ENCODE measurements at regions not wholly inside any gene's neighbourhood (a gene's known extent, or its start where the extent isn't known, plus 50 kb on each side); places are given as distances from the start of the nearest gene placed in this dataset.
A peak's percentile ranks its signal among the peaks of the same experiment; 100 is the strongest.

DNA sequence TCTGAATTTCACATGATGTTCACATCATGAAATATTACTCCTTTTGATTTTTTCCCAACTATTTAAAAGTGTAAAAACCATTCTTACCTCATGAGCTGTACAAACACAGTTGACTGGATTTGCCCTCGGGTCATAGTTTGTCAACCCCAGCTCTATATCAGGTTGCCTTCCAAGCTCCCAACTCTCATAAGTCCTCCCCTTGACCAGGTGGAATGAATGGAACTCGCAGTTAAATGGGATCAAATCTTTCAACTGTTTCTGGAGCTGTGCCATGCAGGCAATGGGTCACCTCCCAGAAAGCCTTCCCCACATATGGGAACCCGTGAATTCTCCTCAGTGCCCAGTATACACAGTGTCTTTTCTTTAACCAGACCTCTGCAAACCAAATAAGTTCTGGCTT, 169.8 kb upstream of the FOXD3 start:
- no peak for DNase-seq (ENCODE audit: low read depth)
- TF ChIP-seq, protein P1, sequence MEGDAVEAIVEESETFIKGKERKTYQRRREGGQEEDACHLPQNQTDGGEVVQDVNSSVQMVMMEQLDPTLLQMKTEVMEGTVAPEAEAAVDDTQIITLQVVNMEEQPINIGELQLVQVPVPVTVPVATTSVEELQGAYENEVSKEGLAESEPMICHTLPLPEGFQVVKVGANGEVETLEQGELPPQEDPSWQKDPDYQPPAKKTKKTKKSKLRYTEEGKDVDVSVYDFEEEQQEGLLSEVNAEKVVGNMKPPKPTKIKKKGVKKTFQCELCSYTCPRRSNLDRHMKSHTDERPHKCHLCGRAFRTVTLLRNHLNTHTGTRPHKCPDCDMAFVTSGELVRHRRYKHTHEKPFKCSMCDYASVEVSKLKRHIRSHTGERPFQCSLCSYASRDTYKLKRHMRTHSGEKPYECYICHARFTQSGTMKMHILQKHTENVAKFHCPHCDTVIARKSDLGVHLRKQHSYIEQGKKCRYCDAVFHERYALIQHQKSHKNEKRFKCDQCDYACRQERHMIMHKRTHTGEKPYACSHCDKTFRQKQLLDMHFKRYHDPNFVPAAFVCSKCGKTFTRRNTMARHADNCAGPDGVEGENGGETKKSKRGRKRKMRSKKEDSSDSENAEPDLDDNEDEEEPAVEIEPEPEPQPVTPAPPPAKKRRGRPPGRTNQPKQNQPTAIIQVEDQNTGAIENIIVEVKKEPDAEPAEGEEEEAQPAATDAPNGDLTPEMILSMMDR (conservative IDR thresholded peaks at IDR 0.05; ENCODE audit: control insufficient read depth, insufficient read depth, low read depth, low read length): no peak
- no peak overlapping the region for H3K4me3 ChIP-seq (ENCODE audit: control insufficient read depth, low read depth, low read length)

DNA sequence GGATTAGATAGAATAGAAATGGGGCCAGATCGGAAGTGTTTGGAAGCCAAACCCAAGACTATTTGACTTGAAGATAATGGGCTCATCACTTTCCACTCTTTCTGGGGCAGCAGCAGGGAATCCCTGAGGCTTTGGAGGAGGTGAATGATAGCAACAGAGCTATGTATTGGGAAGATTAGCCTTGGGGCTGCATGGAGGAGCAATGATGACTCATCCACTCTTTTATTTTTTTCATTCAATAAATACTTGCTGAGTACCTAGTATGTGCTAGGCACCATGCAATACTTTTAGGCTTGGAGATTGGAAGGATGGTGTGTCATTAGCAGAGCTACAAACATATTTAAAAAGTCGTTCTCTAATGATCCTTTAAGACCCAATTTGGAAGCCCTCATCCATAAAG, 166.9 kb upstream of the FOXD3 start:
- TF ChIP-seq, protein P1 (conservative IDR thresholded peaks at IDR 0.05; ENCODE audit: control insufficient read depth, insufficient read depth, low read depth, low read length): no peak
- no peak overlapping the region for H3K4me3 ChIP-seq (ENCODE audit: control insufficient read depth, low read depth, low read length)
- no peak for DNase-seq (ENCODE audit: low read depth)

DNA sequence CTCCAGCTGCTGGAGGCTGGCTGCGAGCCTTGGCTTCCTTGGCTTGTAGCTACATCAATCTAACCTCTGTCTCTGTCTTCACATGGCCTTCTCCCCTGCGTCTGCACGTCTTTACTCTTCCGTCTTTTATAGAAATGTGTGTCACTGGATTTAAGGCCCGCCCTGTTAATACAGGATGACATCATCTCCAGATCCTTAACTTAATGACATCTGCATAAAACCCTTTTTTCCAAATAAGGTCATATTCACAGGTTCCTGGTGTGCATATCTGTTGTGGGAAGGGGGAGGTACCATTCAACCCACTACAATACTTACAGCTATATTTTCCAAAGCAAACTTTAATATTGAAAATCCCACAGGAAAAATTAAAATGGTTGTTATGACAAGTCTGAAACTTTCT, 165.3 kb upstream of the FOXD3 start:
- TF ChIP-seq, protein P1 (conservative IDR thresholded peaks at IDR 0.05; ENCODE audit: control insufficient read depth, insufficient read depth, low read depth, low read length): no peak
- no peak for DNase-seq (ENCODE audit: low read depth)
- no peak overlapping the region for H3K4me3 ChIP-seq (ENCODE audit: control insufficient read depth, low read depth, low read length)

DNA sequence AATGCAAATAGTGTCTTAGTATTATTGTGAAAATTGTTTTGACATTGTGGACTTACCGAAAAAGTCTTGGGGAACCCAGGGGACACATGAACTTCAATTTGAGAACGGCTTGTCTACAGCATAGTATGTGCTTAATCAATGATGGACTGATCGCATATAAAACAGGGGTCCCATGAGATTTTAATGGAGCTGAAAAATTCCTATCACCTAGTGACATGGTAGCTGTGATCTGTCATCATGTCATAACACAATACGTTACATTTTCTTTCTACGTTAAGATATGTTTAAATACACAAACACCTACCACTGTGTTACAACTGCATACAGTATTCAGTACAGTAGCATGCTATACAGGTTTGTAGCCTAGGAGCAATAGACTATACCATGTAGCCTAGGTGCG, 153.3 kb upstream of the FOXD3 start:
- TF ChIP-seq, protein P1 (conservative IDR thresholded peaks at IDR 0.05; ENCODE audit: control insufficient read depth, insufficient read depth, low read depth, low read length): no peak
- DNase-seq (ENCODE audit: low read depth): no peak
- H3K4me3 ChIP-seq (ENCODE audit: control insufficient read depth, low read depth, low read length): no peak overlapping the region

DNA sequence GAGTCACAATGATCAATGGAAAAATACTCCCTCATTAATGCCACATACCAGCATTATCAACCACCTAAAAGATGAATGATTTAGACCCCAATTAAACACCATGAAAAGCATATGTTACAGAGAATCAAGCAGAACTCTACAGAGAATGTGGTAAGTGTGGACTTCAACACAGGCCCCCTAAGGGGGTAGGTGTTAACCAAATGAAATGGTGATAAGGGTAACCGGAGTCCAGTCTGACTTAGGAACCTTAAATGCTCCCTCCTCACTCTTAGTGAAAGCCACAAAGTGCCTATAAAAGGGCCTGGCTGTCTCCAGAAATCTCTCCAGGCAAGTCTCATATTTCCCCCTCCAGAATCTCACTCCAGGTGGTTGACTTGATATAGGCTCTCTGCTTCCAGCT, 149.2 kb upstream of the FOXD3 start:
- no peak overlapping the region for H3K4me3 ChIP-seq (ENCODE audit: control insufficient read depth, low read depth, low read length)
- TF ChIP-seq, protein P1 (conservative IDR thresholded peaks at IDR 0.05; ENCODE audit: control insufficient read depth, insufficient read depth, low read depth, low read length): no peak
- no peak for DNase-seq (ENCODE audit: low read depth)

DNA sequence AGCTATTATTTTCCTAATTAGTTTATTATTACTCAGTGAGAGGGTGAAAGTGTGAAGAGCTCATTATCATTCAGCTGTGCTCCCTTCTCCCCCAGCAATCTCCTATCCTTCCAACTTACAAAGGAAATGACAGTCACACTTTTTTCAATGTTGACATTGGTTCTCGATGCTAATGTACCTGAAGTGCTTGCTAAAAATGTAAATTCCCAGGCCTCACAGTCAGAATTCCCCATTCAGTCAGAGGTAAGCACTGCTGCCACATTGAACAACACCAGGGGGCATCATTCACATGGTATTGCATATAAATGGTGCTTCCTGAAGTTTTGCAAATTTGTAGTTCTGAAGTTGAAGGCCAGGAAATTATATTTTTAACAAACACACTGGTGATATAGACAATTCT, 132.7 kb upstream of the FOXD3 start:
- peak; percentile 0 for DNase-seq (ENCODE audit: low read depth)
- TF ChIP-seq, protein P1 (conservative IDR thresholded peaks at IDR 0.05; ENCODE audit: control insufficient read depth, insufficient read depth, low read depth, low read length): peak; percentile 18
- H3K4me3 ChIP-seq (ENCODE audit: control insufficient read depth, low read depth, low read length): no peak overlapping the region

DNA sequence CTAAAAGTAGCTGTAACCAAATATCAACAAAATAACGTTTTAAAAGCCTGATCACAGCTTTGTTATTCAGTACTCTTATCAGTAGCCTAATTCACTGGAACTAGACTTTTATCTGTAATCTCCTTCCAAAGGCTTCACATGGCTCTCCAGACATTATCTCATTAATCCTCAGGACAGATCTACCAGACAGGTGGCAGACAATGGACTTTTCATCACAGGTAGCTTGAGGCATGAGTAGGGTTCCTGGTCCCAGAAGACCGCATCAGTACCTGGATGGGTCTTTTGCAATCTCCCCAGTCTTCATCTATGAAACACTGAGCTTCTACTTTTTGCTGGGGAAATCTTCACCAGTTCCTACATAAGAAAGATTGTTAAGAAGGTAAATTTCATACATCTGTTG, 132.2 kb upstream of the FOXD3 start:
- no peak for DNase-seq (ENCODE audit: low read depth)
- no peak overlapping the region for H3K4me3 ChIP-seq (ENCODE audit: control insufficient read depth, low read depth, low read length)
- TF ChIP-seq, protein P1 (conservative IDR thresholded peaks at IDR 0.05; ENCODE audit: control insufficient read depth, insufficient read depth, low read depth, low read length): no peak

All from fibroblast of mammary gland (primary cell).